Duodenal mucosa (tissue), 2 donors: ENCODE measurements at regions not wholly inside any gene's neighbourhood (a gene's known extent, or its start where the extent isn't known, plus 50 kb on each side); places are given as distances from the start of the nearest gene placed in this dataset.

Experiments
- H3K27ac ChIP-seq: one replicate; pipeline ENCODE4 v1.7.0; 2013; ENCODE audit warnings: low read depth, low read length
- H3K27me3 ChIP-seq, 2 donors: one replicate each; pipeline ENCODE4 v1.7.0; 2013; ENCODE audit warnings: low read length in 2 of 2, control low read depth in 1 of 2; ENCODE audit not compliant: insufficient read depth in 2 of 2, control insufficient read depth in 1 of 2
- H3K36me3 ChIP-seq, 2 donors: one replicate each; pipeline ENCODE4 v1.7.0; 2013; ENCODE audit warnings: low read length in 2 of 2, control low read depth in 1 of 2; ENCODE audit not compliant: insufficient read depth in 2 of 2, control insufficient read depth in 1 of 2
- H3K4me1 ChIP-seq, 2 donors: one replicate each; pipeline ENCODE4 v1.7.0; 2013; ENCODE audit warnings: low read length in 2 of 2, control low read depth in 1 of 2; ENCODE audit not compliant: insufficient read depth in 2 of 2, control insufficient read depth in 1 of 2
- H3K4me3 ChIP-seq, 2 donors: one replicate each; pipeline ENCODE4 v1.7.0; 2013; ENCODE audit warnings: low read length in 2 of 2, low read depth in 1 of 2
- H3K9ac ChIP-seq, 2 donors: one replicate each; pipeline ENCODE4 v1.7.0; 2013; ENCODE audit warnings: low read length in 2 of 2, low read depth in 1 of 2
- H3K9me3 ChIP-seq, 2 donors: one replicate each; pipeline ENCODE4 v1.7.0; 2013; ENCODE audit warnings: low read length in 2 of 2, control low read depth in 1 of 2; ENCODE audit not compliant: control insufficient read depth in 1 of 2

- no peak overlapping the region for H3K27ac ChIP-seq
- H3K4me3 ChIP-seq = no peak overlapping the region
- peaks cover 4 to 6% of the 10 kb centered on the region in 2 donors for H3K9me3 ChIP-seq
- H3K36me3 ChIP-seq = no peaks in the 10 kb centered on the region
- no peak overlapping the region for H3K9ac ChIP-seq
- H3K4me1 ChIP-seq = no peaks in the 10 kb centered on the region
- no peaks in the 10 kb centered on the region for H3K27me3 ChIP-seq
These were observed 202.9 kb upstream of the TCERG1L start for GRCh38 chr10:131514454-131514853.

GRCh38 chr10:131516285-131516684 is 204.8 kb upstream of the TCERG1L start:
- H3K4me1 ChIP-seq = no peaks in the 10 kb centered on the region
- no peak overlapping the region for H3K27ac ChIP-seq
- no peaks in the 10 kb centered on the region for H3K27me3 ChIP-seq
- H3K9me3 ChIP-seq = peaks cover 4 to 6% of the 10 kb centered on the region in 2 donors
- no peaks in the 10 kb centered on the region for H3K36me3 ChIP-seq
- H3K9ac ChIP-seq = no peak overlapping the region
- no peak overlapping the region for H3K4me3 ChIP-seq

- no peak overlapping the region for H3K9ac ChIP-seq
- H3K27me3 ChIP-seq = no peaks in the 10 kb centered on the region
- H3K4me3 ChIP-seq = no peak overlapping the region
- no peak overlapping the region for H3K27ac ChIP-seq
- no peaks in the 10 kb centered on the region for H3K9me3 ChIP-seq
- no peaks in the 10 kb centered on the region for H3K4me1 ChIP-seq
- no peaks in the 10 kb centered on the region for H3K36me3 ChIP-seq
These were observed 206.3 kb upstream of the TCERG1L start for GRCh38 chr10:131517781-131518180.

- Histone ChIP-seq H3K27ac (no peak overlapping the region), H3K9ac (no peak overlapping the region), H3K27me3 (no peaks in the 10 kb centered on the region), H3K4me1 (no peaks in the 10 kb centered on the region), H3K36me3 (no peaks in the 10 kb centered on the region), H3K9me3 (peaks cover 2% of the 10 kb centered on the region in 2 donors), H3K4me3 (no peak overlapping the region)
These were observed 208.4 kb upstream of the TCERG1L start for GRCh38 chr10:131519723-131520605.

GRCh38 chr10:131531265-131532190 is 220.0 kb upstream of the TCERG1L start:
- H3K4me1 ChIP-seq = no peaks in the 10 kb centered on the region
- no peak overlapping the region for H3K27ac ChIP-seq
- no peak overlapping the region for H3K9ac ChIP-seq
- H3K36me3 ChIP-seq = no peaks in the 10 kb centered on the region
- no peaks in the 10 kb centered on the region for H3K9me3 ChIP-seq
- H3K27me3 ChIP-seq = no peaks in the 10 kb centered on the region
- H3K4me3 ChIP-seq = no peak overlapping the region

GRCh38 chr10:131532291-131532690 is 220.8 kb upstream of the TCERG1L start:
- Histone ChIP-seq H3K27ac (no peak overlapping the region), H3K27me3 (no peaks in the 10 kb centered on the region), H3K9ac (no peak overlapping the region), H3K36me3 (no peaks in the 10 kb centered on the region), H3K4me1 (no peaks in the 10 kb centered on the region), H3K4me3 (no peak overlapping the region), H3K9me3 (no peaks in the 10 kb centered on the region)

- no peaks in the 10 kb centered on the region for H3K9me3 ChIP-seq
These were observed 221.3 kb upstream of the TCERG1L start for GRCh38 chr10:131532745-131533341.

GRCh38 chr10:131533846-131534526 is 222.5 kb upstream of the TCERG1L start:
- Histone ChIP-seq H3K4me3 (no peak overlapping the region), H3K4me1 (no peaks in the 10 kb centered on the region), H3K27me3 (no peaks in the 10 kb centered on the region), H3K36me3 (no peaks in the 10 kb centered on the region), H3K27ac (no peak overlapping the region), H3K9ac (no peak overlapping the region), H3K9me3 (no peaks in the 10 kb centered on the region)

More at GRCh38 chr10:131532745-131533341, 221.3 kb upstream of the TCERG1L start:
- H3K27ac ChIP-seq = no peak overlapping the region
- H3K36me3 ChIP-seq = no peaks in the 10 kb centered on the region
- H3K4me3 ChIP-seq = no peak overlapping the region
- H3K9ac ChIP-seq = no peak overlapping the region
- H3K4me1 ChIP-seq = no peaks in the 10 kb centered on the region
- no peaks in the 10 kb centered on the region for H3K27me3 ChIP-seq

GRCh38 chr10:131534836-131535235 is 223.3 kb upstream of the TCERG1L start:
- H3K4me1 ChIP-seq = no peaks in the 10 kb centered on the region
- no peak overlapping the region for H3K4me3 ChIP-seq
- no peaks in the 10 kb centered on the region for H3K36me3 ChIP-seq
- H3K9ac ChIP-seq = no peak overlapping the region
- H3K27ac ChIP-seq = no peak overlapping the region
- H3K9me3 ChIP-seq = no peaks in the 10 kb centered on the region
- H3K27me3 ChIP-seq = no peaks in the 10 kb centered on the region
